BE2C (cell line): ENCODE measurements at regions not wholly inside any gene's neighbourhood (a gene's known extent, or its start where the extent isn't known, plus 50 kb on each side); places are given as distances from the start of the nearest gene placed in this dataset.
"Not testable (repeated sequence)": the region's sequence is repeated elsewhere in the genome, so short reads cannot be mapped to it uniquely, and the experiment has no call there.

Source experiments
- DNase-seq: peaks from one replicate; pipeline ENCODE4 v3.0.0-alpha.2; 2020
- H3K27me3 ChIP-seq: fragments of 250-450 bp; sonication (Bioruptor Pico); 2 replicates; pipeline ENCODE4 v1.5.1; 2020; ENCODE audit warnings: mild to moderate bottlenecking
- H3K36me3 ChIP-seq: fragments of 250-450 bp; sonication (Bioruptor Pico); 2 replicates; pipeline ENCODE4 v1.5.1; 2020; ENCODE audit warnings: mild to moderate bottlenecking
- H3K4me1 ChIP-seq: fragments of 250-450 bp; sonication (Bioruptor Pico); 2 replicates; pipeline ENCODE4 v1.5.1; 2020
- H3K4me3 ChIP-seq: 2 replicates; pipeline ENCODE4 v1.5.1; 2011; ENCODE audit warnings: low read depth, low read length
- H3K9me3 ChIP-seq: fragments of 250-450 bp; sonication (Bioruptor Pico); 2 replicates; pipeline ENCODE4 v1.5.1; 2020
- TF ChIP-seq, protein P1 (sequence below): IDR thresholded peaks from 2 replicates; pipeline ENCODE4 v1.5.1; 2012; ENCODE audit warnings: mild to moderate bottlenecking, low read depth, low read length

DNA sequence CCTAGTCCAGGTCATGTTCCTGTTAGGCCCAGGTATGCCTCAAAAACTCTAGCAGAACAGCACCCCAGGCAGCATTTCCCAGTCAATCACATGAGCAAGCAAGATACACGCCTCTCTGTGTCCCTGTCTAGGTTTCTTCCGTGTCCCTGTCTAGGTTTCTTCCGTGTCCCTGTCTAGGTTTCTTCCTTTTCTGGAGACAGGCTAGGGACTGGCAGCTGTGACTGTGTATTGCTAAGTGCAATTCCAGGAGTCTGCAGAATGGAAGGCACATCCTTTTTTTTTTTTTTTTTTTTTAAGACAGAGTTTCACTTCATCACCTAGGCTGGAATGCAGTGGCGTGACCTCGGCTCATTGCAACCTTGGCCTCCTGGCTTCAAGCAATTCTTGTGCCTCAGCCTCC lies 77.6 kb downstream of the SETD4 start:
- TF ChIP-seq, protein P1, sequence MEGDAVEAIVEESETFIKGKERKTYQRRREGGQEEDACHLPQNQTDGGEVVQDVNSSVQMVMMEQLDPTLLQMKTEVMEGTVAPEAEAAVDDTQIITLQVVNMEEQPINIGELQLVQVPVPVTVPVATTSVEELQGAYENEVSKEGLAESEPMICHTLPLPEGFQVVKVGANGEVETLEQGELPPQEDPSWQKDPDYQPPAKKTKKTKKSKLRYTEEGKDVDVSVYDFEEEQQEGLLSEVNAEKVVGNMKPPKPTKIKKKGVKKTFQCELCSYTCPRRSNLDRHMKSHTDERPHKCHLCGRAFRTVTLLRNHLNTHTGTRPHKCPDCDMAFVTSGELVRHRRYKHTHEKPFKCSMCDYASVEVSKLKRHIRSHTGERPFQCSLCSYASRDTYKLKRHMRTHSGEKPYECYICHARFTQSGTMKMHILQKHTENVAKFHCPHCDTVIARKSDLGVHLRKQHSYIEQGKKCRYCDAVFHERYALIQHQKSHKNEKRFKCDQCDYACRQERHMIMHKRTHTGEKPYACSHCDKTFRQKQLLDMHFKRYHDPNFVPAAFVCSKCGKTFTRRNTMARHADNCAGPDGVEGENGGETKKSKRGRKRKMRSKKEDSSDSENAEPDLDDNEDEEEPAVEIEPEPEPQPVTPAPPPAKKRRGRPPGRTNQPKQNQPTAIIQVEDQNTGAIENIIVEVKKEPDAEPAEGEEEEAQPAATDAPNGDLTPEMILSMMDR: no peak
- no peaks in the 10 kb centered on the region for H3K27me3 ChIP-seq
- no peaks in the 10 kb centered on the region for H3K4me1 ChIP-seq
- DNase-seq: no peak
- H3K4me3 ChIP-seq: no peak overlapping the region
- no peaks in the 10 kb centered on the region for H3K9me3 ChIP-seq
- no peaks in the 10 kb centered on the region for H3K36me3 ChIP-seq

DNA sequence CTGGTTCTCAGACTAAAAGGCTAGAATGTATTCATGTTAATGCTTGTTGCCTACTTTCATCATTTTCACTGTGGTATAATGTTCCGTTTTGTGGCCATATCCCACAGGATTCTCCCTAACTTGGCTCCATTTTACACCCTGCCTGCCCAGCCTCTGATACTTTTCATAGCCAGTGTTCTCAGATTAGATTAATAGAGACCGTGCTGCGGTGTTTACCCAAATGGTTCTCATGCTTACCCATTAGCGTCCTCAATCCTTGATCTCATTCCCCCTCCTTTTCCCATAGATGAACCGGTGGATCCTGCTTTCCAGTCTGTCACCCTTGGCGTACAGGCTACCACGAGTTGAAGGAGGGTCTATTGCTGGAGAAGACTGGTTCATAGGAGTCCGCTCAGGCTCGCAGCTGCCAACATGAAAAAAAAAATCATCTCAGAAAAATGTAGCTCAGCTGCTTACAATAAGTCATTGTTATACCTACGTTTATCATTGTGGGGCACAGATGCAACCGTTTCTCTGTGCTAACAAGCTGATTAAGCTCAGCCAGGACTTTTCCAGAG lies 78.7 kb downstream of the SETD4 start:
- DNase-seq: no peak
- no peaks in the 10 kb centered on the region for H3K36me3 ChIP-seq
- H3K27me3 ChIP-seq: no peaks in the 10 kb centered on the region
- no peak overlapping the region for H3K4me3 ChIP-seq
- TF ChIP-seq, protein P1: no peak
- H3K9me3 ChIP-seq: no peaks in the 10 kb centered on the region
- no peaks in the 10 kb centered on the region for H3K4me1 ChIP-seq

DNA sequence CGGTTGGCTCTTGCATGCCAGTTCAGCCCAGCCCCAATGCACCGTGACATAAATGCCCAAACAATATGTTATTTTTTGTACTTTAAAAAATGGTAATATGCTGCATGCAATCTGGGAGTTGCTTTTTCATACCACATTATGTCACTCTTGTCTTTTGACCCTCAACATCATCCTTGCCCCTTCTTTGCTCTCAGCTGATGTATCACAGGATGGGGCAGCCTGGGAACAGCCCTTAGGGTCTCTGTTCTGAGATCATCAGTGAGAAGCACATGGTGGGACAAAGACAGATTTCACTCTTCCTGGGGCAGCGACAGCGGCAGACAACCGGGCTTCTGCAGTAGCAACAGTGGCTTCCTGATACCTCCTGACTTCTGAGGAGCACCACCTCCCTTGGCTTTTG lies 79.5 kb downstream of the SETD4 start:
- no peaks in the 10 kb centered on the region for H3K36me3 ChIP-seq
- no peaks in the 10 kb centered on the region for H3K27me3 ChIP-seq
- no peaks in the 10 kb centered on the region for H3K9me3 ChIP-seq
- no peaks in the 10 kb centered on the region for H3K4me1 ChIP-seq
- H3K4me3 ChIP-seq: no peak overlapping the region
- TF ChIP-seq, protein P1: no peak
- no peak for DNase-seq

DNA sequence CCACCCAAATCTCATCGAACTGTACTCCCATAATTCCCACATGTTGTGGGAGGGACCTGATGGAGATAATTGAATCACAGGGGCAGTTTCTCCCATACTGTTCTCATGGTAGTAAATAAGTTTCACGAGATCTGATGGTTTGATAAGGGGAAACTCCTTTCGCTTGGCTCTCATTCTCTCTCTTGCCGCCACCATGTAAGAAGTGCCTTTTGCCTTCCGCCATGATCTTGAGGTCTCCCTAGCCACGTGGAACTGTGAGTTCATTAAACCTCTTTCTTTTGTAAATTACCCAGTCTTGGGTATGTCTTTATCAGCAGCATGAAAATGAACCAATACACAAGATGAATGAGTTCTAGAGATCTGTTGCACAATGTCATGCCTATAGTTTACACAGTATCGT lies 82.5 kb downstream of the SETD4 start:
- H3K9me3 ChIP-seq, H3K36me3 ChIP-seq, H3K27me3 ChIP-seq, H3K4me1 ChIP-seq, DNase-seq, H3K4me3 ChIP-seq: not testable (repeated sequence)

DNA sequence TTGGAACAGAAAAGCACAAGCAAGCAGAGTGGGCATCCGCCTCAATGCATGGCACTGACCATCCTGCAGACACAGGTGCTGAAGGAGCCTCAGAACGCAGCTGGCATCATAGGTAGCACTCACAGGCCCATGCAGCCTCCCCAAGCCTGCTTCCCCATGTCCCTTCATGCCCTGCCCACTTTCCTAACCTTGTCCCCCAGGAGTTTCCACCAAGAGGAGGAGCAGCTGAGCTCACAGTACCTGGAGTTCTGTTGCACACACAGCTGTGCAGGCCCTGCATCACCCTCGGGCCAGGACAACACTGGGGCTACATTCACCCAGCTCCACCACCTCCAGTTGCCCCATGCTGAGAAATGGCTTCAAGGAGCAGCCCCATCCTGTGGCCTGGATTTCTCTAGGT lies 83.4 kb downstream of the SETD4 start:
- no peak overlapping the region for H3K4me3 ChIP-seq
- H3K4me1 ChIP-seq: no peaks in the 10 kb centered on the region
- no peaks in the 10 kb centered on the region for H3K27me3 ChIP-seq
- DNase-seq: no peak
- H3K36me3 ChIP-seq: no peaks in the 10 kb centered on the region
- H3K9me3 ChIP-seq: no peaks in the 10 kb centered on the region
- TF ChIP-seq, protein P1: no peak

DNA sequence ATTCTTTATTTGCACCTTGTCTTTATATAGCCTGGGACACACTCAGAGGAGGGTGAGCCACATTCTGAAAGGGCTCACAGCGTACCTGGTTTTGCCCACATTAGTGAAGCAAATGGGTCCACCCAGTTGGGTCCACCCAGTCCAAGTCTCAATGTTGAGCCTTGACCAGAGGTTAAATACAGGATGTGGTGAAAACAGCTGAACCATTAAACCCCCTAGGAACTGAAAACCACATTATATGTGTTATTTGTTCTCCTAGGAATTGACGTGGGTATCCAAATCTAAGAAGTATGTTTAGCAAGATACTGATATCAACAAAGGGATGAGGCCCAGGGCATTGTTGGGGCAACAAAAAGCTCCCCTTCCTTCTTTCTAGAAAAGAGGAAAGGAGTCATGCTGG lies 83.8 kb downstream of the SETD4 start:
- TF ChIP-seq, protein P1: no peak
- no peaks in the 10 kb centered on the region for H3K27me3 ChIP-seq
- no peak for DNase-seq

DNA sequence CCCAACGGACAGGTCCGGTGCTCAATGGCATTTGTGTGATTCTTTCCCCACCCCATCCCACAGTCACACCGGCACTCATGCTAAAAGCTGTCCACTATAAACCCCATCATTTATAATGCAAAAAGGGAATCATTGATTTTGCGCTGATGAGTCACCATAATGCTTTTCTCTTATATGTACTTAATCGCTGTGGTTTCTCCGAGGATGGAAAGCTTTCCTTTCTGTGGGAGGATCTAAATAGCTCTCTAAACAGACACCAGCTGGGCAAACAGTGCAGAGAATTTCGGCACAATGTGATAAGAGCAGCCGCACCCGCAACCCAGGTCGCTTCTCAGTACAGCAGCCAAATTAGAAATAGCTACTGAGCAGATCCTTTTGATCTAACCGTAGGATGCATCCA lies 85.6 kb downstream of the SETD4 start:
- TF ChIP-seq, protein P1: no peak
- DNase-seq: no peak
- H3K4me1 ChIP-seq: no peaks in the 10 kb centered on the region

More for the DNA sequence above, 83.8 kb downstream of the SETD4 start:
- no peak overlapping the region for H3K4me3 ChIP-seq
- H3K36me3 ChIP-seq: no peaks in the 10 kb centered on the region
- no peaks in the 10 kb centered on the region for H3K9me3 ChIP-seq
- no peaks in the 10 kb centered on the region for H3K4me1 ChIP-seq

More for the DNA sequence above, 85.6 kb downstream of the SETD4 start:
- Histone ChIP-seq H3K27me3 (no peaks in the 10 kb centered on the region), H3K36me3 (no peaks in the 10 kb centered on the region), H3K4me3 (no peak overlapping the region), H3K9me3 (no peaks in the 10 kb centered on the region)
